Heart left ventricle (tissue), 13 donors: ENCODE measurements at regions not wholly inside any gene's neighbourhood (a gene's known extent, or its start where the extent isn't known, plus 50 kb on each side); places are given as distances from the start of the nearest gene placed in this dataset.

Experiments used
- CTCF ChIP-seq, 12 donors: fragments of 200-600 bp; sonication (generic) in 4 of 12; IDR thresholded peaks; one replicate each; pipeline versions ENCODE4 v1.5.0 to v1.8.0; 2018 to 2022; ENCODE audit warnings: antibody characterized with exemption in 12 of 12, mild to moderate bottlenecking in 5 of 12
- POLR2A ChIP-seq, 2 donors: fragments of 450-650 bp; IDR thresholded peaks; one replicate each; pipeline ENCODE4 v1.6.1; 2017; ENCODE audit warnings: antibody characterized with exemption in 2 of 2, mild to moderate bottlenecking in 2 of 2, moderate library complexity in 2 of 2
- donor health status: ischemic (EF 13 %, LVEDD 7.1; RV severe dilation, severe dysfunction).
- donor health status: DM: no; HTN: yes; CAD: no.
- donor health status: DM: no; HTN: no; CAD: no.
- donor health status: ischemic (EF 25% LVEDD 6.9; RV normal size, moderate dysfunction).
- donor health status: ischemic (EF 25% LVEDD 5.7; RV mildly dilated, moderate dysfunction).
- donor health status: ischemic (EF 35%, LVEDD 5.7; RV mildly dilated, moderate dysfunction).
- donor health status: nonischemic (EF 11% LVEDD 7.7; RV severe dilation, severe dysfunction).
- donor health status: DM: yes; HTN: yes; CAD: no.
- donor health status: PGD.
- donor health status: ischemic (EF 29% LVEDD 5.4; RV normal size, mild dysfunction).
- donor health status: nonischemic (EF 23%, LVEDD 6.1; RV moderate dilation, normal function).

- TF ChIP-seq CTCF (IDR thresholded peaks at IDR 0.05) (no peak), POLR2A (IDR thresholded peaks at IDR 0.05) (no peak)
Observed at GRCh38 chr9:104386013-104386412, 118.0 kb upstream of the OR13F1 start.
